ENCODE measurements at regions not wholly inside any gene's neighbourhood (a gene's known extent, or its start where the extent isn't known, plus 50 kb on each side); places are given as distances from the start of the nearest gene placed in this dataset.

GRCh38 chr1:87683196-87683956 lies 354.7 kb downstream of the LMO4 start (continued):
- no peak for TF ChIP-seq NKRF (conservative IDR thresholded peaks at IDR 0.05)

GRCh38 chr1:87684194-87684593 lies 355.5 kb downstream of the LMO4 start:
- ChIA-PET RAD21 (ENCODE audit: unreplicated experiment) (no interaction called here), CTCF (no interaction called here), SMC1A (ENCODE audit: uncharacterized antibody, unreplicated experiment) (no interaction called here), POLR2A (no interaction called here)
- Histone ChIP-seq H4K20me1 (ENCODE audit: control insufficient read depth, insufficient read depth) (no peaks in the 10 kb centered on the region), H3K27ac (ENCODE audit: control insufficient read depth, insufficient read depth) (no peak overlapping the region), H3K4me3 (no peak overlapping the region), H3K4me1 (ENCODE audit: control insufficient read depth, insufficient read depth, low read length) (no peaks in the 10 kb centered on the region), H3K9ac (ENCODE audit: control insufficient read depth, insufficient read depth, low read length) (no peak overlapping the region), H3K27me3 (replicated peaks in 1 of 2; ENCODE audit: control insufficient read depth in 2 of 2, insufficient read depth in 2 of 2, low read length in 1 of 2) (no peaks in the 10 kb centered on the region; a peak in 1 of 4 replicates), H3K4me2 (ENCODE audit: control insufficient read depth, insufficient read depth) (no peak overlapping the region), H2AFZ (ENCODE audit: control insufficient read depth, low read depth, low read length) (no peak overlapping the region), H3K79me2 (ENCODE audit: control insufficient read depth, insufficient read depth, low read length) (no peaks in the 10 kb centered on the region), H3K36me3 (ENCODE audit: control insufficient read depth in 2 of 2, insufficient read depth in 2 of 2, low read length in 1 of 2) (no peaks in the 10 kb centered on the region), H3K9me3 (replicated peaks; ENCODE audit: control insufficient read depth, insufficient read depth, low read length) (no peaks in the 10 kb centered on the region)
- no peak for ATAC-seq
- in situ Hi-C loops (cut with MboI) (no loop called here), intact Hi-C loops (cut with micrococcal nuclease; ENCODE audit: unreplicated experiment) (no loop called here)
- FAIRE-seq: no peak
- no TSS peak for BruUV-seq (replicated peaks)
- WGBS (ENCODE audit: insufficient coverage, insufficient replicate concordance, low lambda C conversion rate, missing lambda C conversion rate): 58% methylated on average over 14 of the region's 14 CpGs
- TF ChIP-seq HDAC6 (IDR thresholded peaks at IDR 0.05; ENCODE audit: unreplicated experiment) (no peak), EGR1 (IDR thresholded peaks at IDR 0.05; ENCODE audit: borderline replicate concordance in 1 of 2, low read depth in 2 of 2, low read length in 2 of 2) (no peak), CEBPB (IDR thresholded peaks at IDR 0.05; ENCODE audit: borderline replicate concordance in 1 of 2, low read depth in 2 of 2, low read length in 2 of 2) (no peak), POLR2AphosphoS2 (IDR thresholded peaks at IDR 0.05; ENCODE audit: low read depth, low read length) (no peak), SRF (IDR thresholded peaks at IDR 0.05; ENCODE audit: low read depth in 2 of 2, low read length in 2 of 2) (no peak), IRF5 (IDR thresholded peaks at IDR 0.05; ENCODE audit: borderline replicate concordance) (no peak), RAD51 (IDR thresholded peaks at IDR 0.05) (no peak), NKRF (conservative IDR thresholded peaks at IDR 0.05) (no peak), ZNF622 (IDR thresholded peaks at IDR 0.05) (no peak), TAF1 (IDR thresholded peaks at IDR 0.05; ENCODE audit: borderline replicate concordance, low read depth, low read length) (no peak), GABPA (IDR thresholded peaks at IDR 0.05; ENCODE audit: low read depth) (no peak), SMAD5 (IDR thresholded peaks at IDR 0.05; ENCODE audit: low read depth) (no peak)
- DNase-seq (ENCODE audit: low read depth, low spot score): no peak

All from GM12878 (cell line).